Epithelial cell of esophagus (primary cell): ENCODE measurements at regions not wholly inside any gene's neighbourhood (a gene's known extent, or its start where the extent isn't known, plus 50 kb on each side); places are given as distances from the start of the nearest gene placed in this dataset.

Experiments used
- DNase-seq: peaks from one replicate; pipeline ENCODE4 v3.0.0; 2010; ENCODE audit warnings: low read depth
- H3K4me3 ChIP-seq: 2 replicates; pipeline ENCODE4 v1.5.1; 2011; ENCODE audit warnings: mild to moderate bottlenecking, low read length, control low read depth
- TF ChIP-seq, protein P1 (sequence below): IDR thresholded peaks from 2 replicates; pipeline ENCODE4 v1.5.1; 2011; ENCODE audit warnings: low read depth, mild to moderate bottlenecking, low read length, control low read depth, inconsistent platforms; ENCODE audit not compliant: insufficient read depth; ENCODE audit errors: missing control alignments

DNA sequence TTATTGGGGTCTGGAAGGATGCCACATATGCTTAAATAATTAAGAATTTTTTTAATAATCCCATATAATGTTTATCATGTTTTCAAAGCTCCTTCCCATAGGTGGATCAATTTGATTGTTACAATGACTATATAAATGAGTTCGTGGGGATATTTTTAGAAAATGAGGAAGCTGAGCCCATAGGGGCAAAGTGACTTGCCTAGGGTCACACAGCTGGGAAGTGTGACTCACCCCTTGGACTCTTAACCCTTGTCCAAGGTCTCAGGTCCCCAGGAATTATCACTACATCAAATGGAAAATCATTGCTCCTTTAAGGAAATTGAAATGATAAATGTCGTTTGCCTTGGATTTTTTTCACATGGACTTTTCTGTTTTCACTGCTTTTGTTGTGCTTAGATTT lies 161.2 kb upstream of the RGMA start:
- H3K4me3 ChIP-seq = no peak overlapping the region
- TF ChIP-seq, protein P1, sequence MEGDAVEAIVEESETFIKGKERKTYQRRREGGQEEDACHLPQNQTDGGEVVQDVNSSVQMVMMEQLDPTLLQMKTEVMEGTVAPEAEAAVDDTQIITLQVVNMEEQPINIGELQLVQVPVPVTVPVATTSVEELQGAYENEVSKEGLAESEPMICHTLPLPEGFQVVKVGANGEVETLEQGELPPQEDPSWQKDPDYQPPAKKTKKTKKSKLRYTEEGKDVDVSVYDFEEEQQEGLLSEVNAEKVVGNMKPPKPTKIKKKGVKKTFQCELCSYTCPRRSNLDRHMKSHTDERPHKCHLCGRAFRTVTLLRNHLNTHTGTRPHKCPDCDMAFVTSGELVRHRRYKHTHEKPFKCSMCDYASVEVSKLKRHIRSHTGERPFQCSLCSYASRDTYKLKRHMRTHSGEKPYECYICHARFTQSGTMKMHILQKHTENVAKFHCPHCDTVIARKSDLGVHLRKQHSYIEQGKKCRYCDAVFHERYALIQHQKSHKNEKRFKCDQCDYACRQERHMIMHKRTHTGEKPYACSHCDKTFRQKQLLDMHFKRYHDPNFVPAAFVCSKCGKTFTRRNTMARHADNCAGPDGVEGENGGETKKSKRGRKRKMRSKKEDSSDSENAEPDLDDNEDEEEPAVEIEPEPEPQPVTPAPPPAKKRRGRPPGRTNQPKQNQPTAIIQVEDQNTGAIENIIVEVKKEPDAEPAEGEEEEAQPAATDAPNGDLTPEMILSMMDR = no peak

DNA sequence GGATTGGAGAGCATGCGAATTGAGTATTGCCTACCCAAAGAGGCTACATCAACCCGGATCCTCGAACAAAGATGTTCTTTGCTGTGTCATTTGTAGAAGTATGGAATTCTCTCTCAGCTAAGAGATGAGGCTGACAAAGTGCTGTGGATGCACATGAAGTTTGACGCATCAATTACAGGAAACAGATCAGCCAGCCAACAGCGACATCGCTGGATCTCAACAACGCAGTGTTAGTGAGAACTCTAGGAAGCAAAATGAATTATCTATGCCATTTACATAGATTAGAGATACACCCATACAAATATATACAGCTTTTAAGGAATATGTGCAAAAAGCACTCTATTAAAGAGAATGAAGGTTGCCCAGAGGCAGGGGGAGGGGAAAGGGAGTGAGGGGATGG lies 160.6 kb upstream of the RGMA start:
- TF ChIP-seq, protein P1 = no peak
- no peak overlapping the region for H3K4me3 ChIP-seq
- DNase-seq = no peak

More for the DNA sequence above, 161.2 kb upstream of the RGMA start:
- no peak for DNase-seq

DNA sequence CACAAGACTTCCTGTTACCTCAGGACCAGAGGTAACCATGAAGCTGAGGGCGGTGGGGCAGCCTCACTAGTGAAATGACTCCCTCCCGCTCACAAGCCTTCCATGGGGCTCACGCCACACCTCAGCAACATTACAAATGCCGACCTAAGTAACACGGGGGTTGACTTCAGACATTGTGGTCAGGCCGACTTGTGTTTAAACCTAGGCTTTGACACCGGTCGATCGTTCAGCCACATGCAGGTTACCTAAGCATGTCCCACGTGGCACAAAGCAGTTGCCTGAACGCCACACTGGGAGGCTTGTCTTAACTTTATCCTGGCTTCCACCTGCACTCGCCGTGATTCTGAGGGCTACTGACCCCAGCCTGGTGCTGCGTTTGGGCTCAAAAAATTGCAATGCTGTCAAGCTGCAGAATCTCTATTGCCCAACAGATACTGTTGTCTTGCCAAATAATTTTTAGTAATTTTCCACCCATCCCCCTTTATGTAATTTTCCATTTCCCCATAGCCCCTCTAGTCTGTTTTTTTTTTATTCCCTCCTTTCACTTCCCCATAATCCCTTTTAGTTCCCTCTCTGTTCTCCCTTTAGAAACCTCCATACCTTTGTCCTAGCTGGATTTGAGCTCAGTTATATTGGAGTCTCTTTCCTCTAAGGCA lies 158.6 kb upstream of the RGMA start:
- no peak overlapping the region for H3K4me3 ChIP-seq
- TF ChIP-seq, protein P1 = no peak
- DNase-seq = no peak

DNA sequence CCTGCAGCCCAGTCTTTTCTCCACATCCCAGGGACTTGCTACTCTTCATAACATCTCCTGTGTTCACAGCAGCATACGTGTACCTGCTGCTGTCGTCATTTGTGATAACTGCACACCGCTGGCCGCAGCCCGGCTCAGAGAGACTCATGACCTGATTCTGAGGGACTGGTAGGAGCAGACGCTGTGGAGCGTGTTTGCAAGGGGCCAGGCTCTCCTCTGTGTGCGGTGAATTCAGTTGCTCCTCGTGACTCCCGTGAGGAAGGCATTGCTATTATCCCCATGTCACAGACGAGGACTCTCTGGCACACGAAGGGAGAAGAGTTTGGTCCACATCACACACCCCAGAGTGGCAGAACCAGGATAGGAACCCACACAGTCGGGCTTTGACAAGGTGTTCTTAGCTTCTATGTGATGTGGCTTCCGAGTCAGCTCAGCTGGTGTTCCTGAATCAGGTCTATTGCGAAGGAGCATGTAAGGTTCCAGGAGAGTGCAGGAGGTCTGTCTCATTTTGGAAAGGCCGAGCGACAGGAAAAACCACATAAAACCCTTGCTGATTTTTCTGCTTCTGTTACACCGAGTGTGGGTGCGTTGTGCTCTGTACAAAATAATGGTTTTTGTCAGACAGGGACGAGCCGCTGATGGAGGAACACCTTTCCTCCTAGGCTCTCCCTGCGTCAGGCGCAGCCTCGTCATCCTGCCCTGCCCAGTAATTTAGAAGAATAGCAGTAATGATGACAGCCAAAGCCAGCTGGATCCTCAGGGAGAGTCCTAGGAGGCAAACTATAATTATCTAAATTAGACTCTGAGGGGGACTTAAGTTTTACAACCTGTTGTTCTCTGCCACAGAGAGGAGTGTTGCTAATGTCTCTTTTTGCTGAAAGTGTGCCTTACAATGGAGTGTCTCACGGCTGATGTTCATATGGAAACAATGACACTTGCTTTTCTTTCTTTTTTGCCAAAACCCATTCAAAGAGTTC lies 157.5 kb upstream of the RGMA start:
- DNase-seq = no peak
- no peak overlapping the region for H3K4me3 ChIP-seq
- TF ChIP-seq, protein P1 = no peak

DNA sequence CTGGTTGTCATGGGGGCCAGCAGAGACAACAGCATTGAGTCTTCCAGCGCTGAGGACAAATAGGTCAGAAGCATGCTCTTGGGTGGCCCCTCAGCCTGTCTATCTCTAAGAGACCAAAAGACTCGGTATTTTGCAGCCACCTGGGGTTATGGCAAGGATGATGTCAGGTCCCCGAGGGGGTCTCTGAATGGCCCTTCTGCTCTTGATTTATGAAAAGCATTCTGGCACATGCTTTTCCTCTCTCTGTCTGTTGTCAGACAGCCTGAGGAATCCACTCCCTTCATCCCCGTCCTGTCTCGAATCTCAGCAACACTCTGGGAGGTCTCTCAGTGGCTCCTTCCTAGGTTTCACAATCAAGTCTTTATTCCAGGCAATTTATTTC lies 156.6 kb upstream of the RGMA start:
- no peak for DNase-seq
- H3K4me3 ChIP-seq = no peak overlapping the region
- TF ChIP-seq, protein P1 = no peak

DNA sequence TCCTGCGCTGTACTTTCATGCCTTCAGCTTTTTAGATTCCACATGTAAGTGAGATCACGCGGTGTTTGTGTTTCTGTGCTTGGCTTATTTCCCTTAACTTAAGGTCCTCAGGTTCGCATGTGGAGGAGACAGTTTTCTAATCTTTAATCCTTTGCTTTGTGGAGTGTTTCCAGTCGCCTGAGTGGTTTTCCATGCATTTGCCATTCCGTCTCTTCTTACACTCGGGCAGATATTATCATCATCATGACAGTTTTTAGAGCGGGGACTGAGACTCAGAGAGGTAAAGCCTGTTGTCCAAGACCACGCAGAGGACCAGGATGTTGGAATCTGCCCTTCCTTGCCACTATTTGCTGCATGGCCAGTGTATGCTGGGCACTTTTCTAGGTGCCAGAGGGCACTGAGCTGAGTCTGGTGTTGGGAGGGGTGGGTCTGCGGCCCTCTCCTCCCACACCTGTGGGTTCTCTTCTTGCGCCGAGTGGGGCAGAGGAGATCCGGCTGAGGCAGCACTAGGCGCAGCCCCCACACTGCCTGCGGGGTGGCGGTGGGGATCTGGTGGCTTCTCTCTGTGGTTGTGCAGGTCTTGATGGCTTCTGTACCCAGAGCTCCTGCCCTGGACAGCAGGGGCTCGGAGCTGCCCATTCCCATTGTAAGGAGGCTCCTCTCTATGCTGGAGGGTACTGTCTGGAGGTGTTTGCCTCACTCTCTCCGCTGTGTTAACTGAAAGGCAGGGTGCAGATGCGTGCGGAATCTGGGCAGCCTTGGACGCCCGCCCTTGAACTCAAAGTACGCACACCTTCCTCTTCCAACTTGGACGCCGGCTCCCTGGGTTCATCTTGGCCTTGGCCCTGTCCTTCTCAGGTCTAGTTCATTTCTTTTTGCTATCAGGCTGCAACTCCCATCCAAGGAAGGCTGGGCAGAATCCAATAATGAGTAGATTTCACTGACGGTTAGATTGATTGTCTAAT lies 156.0 kb upstream of the RGMA start:
- TF ChIP-seq, protein P1 = no peak
- H3K4me3 ChIP-seq = no peak overlapping the region
- DNase-seq = no peak
